ENCODE measurements at regions not wholly inside any gene's neighbourhood (a gene's known extent, or its start where the extent isn't known, plus 50 kb on each side); places are given as distances from the start of the nearest gene placed in this dataset.

GRCh38 chrX:39626749-39627148 lies 471.0 kb downstream of the BCOR start:
- Histone ChIP-seq H4K20me1 (ENCODE audit: insufficient read depth) (no peaks in the 10 kb centered on the region), H3K79me2 (ENCODE audit: insufficient read depth, low read length) (no peaks in the 10 kb centered on the region), H3K9me3 (ENCODE audit: control insufficient read depth in 1 of 2, insufficient read depth in 1 of 2, low read depth in 1 of 2, low read length in 2 of 2) (no peaks in the 10 kb centered on the region), H3K9ac (ENCODE audit: low read length) (no peak overlapping the region), H3K27me3 (ENCODE audit: insufficient read depth, low read length) (no peaks in the 10 kb centered on the region), H3K4me2 (ENCODE audit: low read length) (no peak overlapping the region), H3K4me1 (ENCODE audit: control insufficient read depth in 1 of 2, insufficient read depth in 2 of 2, low read length in 2 of 2) (no peaks in the 10 kb centered on the region), H3K27ac (ENCODE audit: low read depth, low read length) (no peak overlapping the region), H3K36me3 (ENCODE audit: control insufficient read depth in 1 of 2, insufficient read depth in 2 of 2, low read length in 2 of 2) (no peaks in the 10 kb centered on the region), H3K4me3 (replicated peaks in 1 of 2; ENCODE audit: low read depth in 1 of 2, low read length in 2 of 2) (no peak overlapping the region), H2AFZ (ENCODE audit: low read depth, low read length, poor library complexity, severe bottlenecking) (no peak overlapping the region), H3K9me2 (ENCODE audit: insufficient read depth) (no peaks in the 10 kb centered on the region)
- no TSS peak for BruUV-seq (replicated peaks)
- RAD21 ChIA-PET (ENCODE audit: low non-redundant PET in 1 of 2, low total read pairs in 2 of 2, uncharacterized antibody in 2 of 2, unreplicated experiment in 2 of 2): no interaction called here
- CTCF ChIA-PET: no interaction called here
- no peak for ATAC-seq
- no peak for DNase-seq (ENCODE audit: low read depth, low spot score)
- POLR2A ChIA-PET: no interaction called here
- intact Hi-C loops (cut with micrococcal nuclease): no loop called here
- TF ChIP-seq ZBTB33 (IDR thresholded peaks at IDR 0.05; ENCODE audit: extremely low read depth, insufficient replicate concordance, low read length) (no peak), RAD21 (IDR thresholded peaks at IDR 0.05; ENCODE audit: low read depth) (no peak), YY1 (IDR thresholded peaks at IDR 0.05; ENCODE audit: extremely low read depth, insufficient replicate concordance, low read depth, low read length) (no peak), ATF3 (IDR thresholded peaks at IDR 0.05) (no peak), SP1 (IDR thresholded peaks at IDR 0.05; ENCODE audit: low read depth) (no peak), JUND (IDR thresholded peaks at IDR 0.05) (no peak), ZFX (IDR thresholded peaks at IDR 0.05) (no peak)

GRCh38 chrX:39627257-39627656 lies 470.5 kb downstream of the BCOR start:
- RAD21 ChIA-PET (ENCODE audit: low non-redundant PET in 1 of 2, low total read pairs in 2 of 2, uncharacterized antibody in 2 of 2, unreplicated experiment in 2 of 2): no interaction called here
- CTCF ChIA-PET: no interaction called here
- no peak for ATAC-seq

More at GRCh38 chrX:39627257-39627656, 470.5 kb downstream of the BCOR start:
- intact Hi-C loops (cut with micrococcal nuclease): no loop called here
- Histone ChIP-seq H4K20me1 (ENCODE audit: insufficient read depth) (no peaks in the 10 kb centered on the region), H3K27ac (ENCODE audit: low read depth, low read length) (no peak overlapping the region), H3K9me3 (ENCODE audit: control insufficient read depth in 1 of 2, insufficient read depth in 1 of 2, low read depth in 1 of 2, low read length in 2 of 2) (no peaks in the 10 kb centered on the region), H2AFZ (ENCODE audit: low read depth, low read length, poor library complexity, severe bottlenecking) (no peak overlapping the region), H3K36me3 (ENCODE audit: control insufficient read depth in 1 of 2, insufficient read depth in 2 of 2, low read length in 2 of 2) (no peaks in the 10 kb centered on the region), H3K9ac (ENCODE audit: low read length) (no peak overlapping the region), H3K4me3 (replicated peaks in 1 of 2; ENCODE audit: low read depth in 1 of 2, low read length in 2 of 2) (no peak overlapping the region), H3K9me2 (ENCODE audit: insufficient read depth) (no peaks in the 10 kb centered on the region), H3K4me1 (ENCODE audit: control insufficient read depth in 1 of 2, insufficient read depth in 2 of 2, low read length in 2 of 2) (no peaks in the 10 kb centered on the region), H3K4me2 (ENCODE audit: low read length) (no peak overlapping the region), H3K79me2 (ENCODE audit: insufficient read depth, low read length) (no peaks in the 10 kb centered on the region), H3K27me3 (ENCODE audit: insufficient read depth, low read length) (no peaks in the 10 kb centered on the region)
- BruUV-seq (replicated peaks): no TSS peak
- DNase-seq (ENCODE audit: low read depth, low spot score): no peak
- POLR2A ChIA-PET: no interaction called here
- TF ChIP-seq SIN3A (IDR thresholded peaks at IDR 0.05; ENCODE audit: low read depth) (no peak), ZNF274 (IDR thresholded peaks at IDR 0.05; ENCODE audit: low read depth, low read length) (no peak), ELF1 (IDR thresholded peaks at IDR 0.05; ENCODE audit: borderline replicate concordance, low read depth) (no peak), CEBPB (IDR thresholded peaks at IDR 0.05; ENCODE audit: low read depth) (no peak), EZH2 (IDR thresholded peaks at IDR 0.05) (no peak), ATF3 (IDR thresholded peaks at IDR 0.05) (no peak), MAX (IDR thresholded peaks at IDR 0.05) (no peak)

All from HCT116 (cell line).